OCI-LY3 (cell line): ENCODE measurements at regions not wholly inside any gene's neighbourhood (a gene's known extent, or its start where the extent isn't known, plus 50 kb on each side); places are given as distances from the start of the nearest gene placed in this dataset.

Source experiments
- H2AFZ ChIP-seq: fragments of 200-600, 300-600 bp; shearing (Covaris generic); 2 replicates; pipeline ENCODE4 v1.6.0; 2014; ENCODE audit warnings: antibody characterized with exemption, low read depth, low read length
- H3K27ac ChIP-seq: fragments of 200-600, 300-600 bp; sonication (generic); 2 replicates; pipeline ENCODE4 v1.5.1; 2014; ENCODE audit warnings: mild to moderate bottlenecking, low read length, moderate library complexity, mixed read lengths
- H3K27me3 ChIP-seq: fragments of 200-600, 300-600 bp; sonication (generic); 2 replicates; pipeline ENCODE4 v1.6.1; 2014; ENCODE audit warnings: low read depth, low read length, mixed read lengths
- H3K36me3 ChIP-seq: fragments of 200-600, 300-600 bp; sonication (generic); replicated peaks from 2 replicates; pipeline ENCODE3; 2014; ENCODE audit warnings: low read depth, low read length, mixed read lengths
- H3K4me1 ChIP-seq: fragments of 300-600, 200-600 bp; sonication (generic); 2 replicates; pipeline ENCODE4 v1.6.1; 2014; ENCODE audit warnings: low read length, mixed read lengths
- H3K4me2 ChIP-seq: fragments of 200-600, 300-600 bp; sonication (generic); 2 replicates; pipeline ENCODE4 v1.6.1; 2014; ENCODE audit warnings: low read length, mixed read lengths
- H3K4me3 ChIP-seq: fragments of 300-600, 200-600 bp; sonication (generic); 2 replicates; pipeline ENCODE4 v1.5.1; 2014; ENCODE audit warnings: antibody characterized with exemption, mild to moderate bottlenecking, low read length, moderate library complexity
- H3K79me2 ChIP-seq: fragments of 300-600, 200-600 bp; shearing (Covaris generic); 2 replicates; pipeline ENCODE4 v1.6.1; 2014; ENCODE audit warnings: mild to moderate bottlenecking, low read length, mixed read lengths
- H3K9ac ChIP-seq: fragments of 300-600, 200-600 bp; shearing (Covaris generic); 2 replicates; pipeline ENCODE4 v1.6.0; 2014; ENCODE audit warnings: mild to moderate bottlenecking, low read length, moderate library complexity
- H3K9me3 ChIP-seq: fragments of 200-600, 300-600 bp; shearing (Covaris generic); 2 replicates; pipeline ENCODE4 v1.6.1; 2014; ENCODE audit warnings: low read length, mixed read lengths; ENCODE audit not compliant: insufficient read depth
- H4K20me1 ChIP-seq: fragments of 200-600, 300-600 bp; sonication (generic); 2 replicates; pipeline ENCODE4 v1.6.1; 2016; ENCODE audit warnings: low read length, mixed read lengths; ENCODE audit not compliant: insufficient read depth
- EZH2phosphoT487 ChIP-seq: fragments of 200-600 bp; shearing (Covaris generic); IDR thresholded peaks from 2 replicates; pipeline ENCODE4 v1.6.1; 2018; ENCODE audit warnings: antibody characterized with exemption, mixed run types, low read depth
- TF ChIP-seq, protein P1 (sequence below): fragments of 200-600, 300-600 bp; sonication (generic); IDR thresholded peaks from 2 replicates; pipeline ENCODE4 v1.5.1; 2014; ENCODE audit warnings: antibody characterized with exemption, low read length, low read depth

DNA sequence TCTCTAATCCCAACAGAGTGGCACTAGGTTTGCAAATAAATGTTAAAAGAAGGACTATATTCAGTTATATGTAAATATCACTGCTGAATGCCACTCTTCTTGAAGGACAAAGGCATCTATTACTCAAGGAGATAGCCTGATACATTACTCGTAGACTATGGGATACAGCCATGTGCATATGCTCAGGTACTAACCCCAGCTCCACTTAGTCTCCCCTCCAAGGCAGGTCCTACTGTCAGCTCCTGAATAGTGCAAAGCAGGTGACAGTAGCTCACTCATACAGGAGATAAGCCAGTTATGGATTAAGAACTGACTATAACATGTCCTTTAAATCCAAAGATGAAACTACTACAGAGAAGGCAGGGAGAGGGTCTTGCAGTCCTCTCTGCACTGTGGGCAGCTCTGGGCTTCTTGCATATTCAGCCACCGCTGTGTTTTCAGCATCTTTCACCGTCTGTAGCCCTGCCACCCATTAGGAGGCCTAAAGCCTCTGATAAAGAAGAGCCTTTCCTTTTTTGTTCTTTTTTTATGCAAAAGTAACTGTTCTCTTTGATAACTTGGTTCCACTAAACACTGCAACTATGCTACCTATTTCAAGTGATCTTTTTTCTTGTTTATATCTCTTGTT lies 135.1 kb upstream of the EPB41L3 start:
- no peaks in the 10 kb centered on the region for H3K9me3 ChIP-seq
- H3K36me3 ChIP-seq, result no peaks in the 10 kb centered on the region
- no peaks in the 10 kb centered on the region for H3K4me1 ChIP-seq
- H2AFZ ChIP-seq, result no peak overlapping the region
- H3K4me3 ChIP-seq, result no peak overlapping the region
- no peak for TF ChIP-seq EZH2phosphoT487
- TF ChIP-seq, protein P1, sequence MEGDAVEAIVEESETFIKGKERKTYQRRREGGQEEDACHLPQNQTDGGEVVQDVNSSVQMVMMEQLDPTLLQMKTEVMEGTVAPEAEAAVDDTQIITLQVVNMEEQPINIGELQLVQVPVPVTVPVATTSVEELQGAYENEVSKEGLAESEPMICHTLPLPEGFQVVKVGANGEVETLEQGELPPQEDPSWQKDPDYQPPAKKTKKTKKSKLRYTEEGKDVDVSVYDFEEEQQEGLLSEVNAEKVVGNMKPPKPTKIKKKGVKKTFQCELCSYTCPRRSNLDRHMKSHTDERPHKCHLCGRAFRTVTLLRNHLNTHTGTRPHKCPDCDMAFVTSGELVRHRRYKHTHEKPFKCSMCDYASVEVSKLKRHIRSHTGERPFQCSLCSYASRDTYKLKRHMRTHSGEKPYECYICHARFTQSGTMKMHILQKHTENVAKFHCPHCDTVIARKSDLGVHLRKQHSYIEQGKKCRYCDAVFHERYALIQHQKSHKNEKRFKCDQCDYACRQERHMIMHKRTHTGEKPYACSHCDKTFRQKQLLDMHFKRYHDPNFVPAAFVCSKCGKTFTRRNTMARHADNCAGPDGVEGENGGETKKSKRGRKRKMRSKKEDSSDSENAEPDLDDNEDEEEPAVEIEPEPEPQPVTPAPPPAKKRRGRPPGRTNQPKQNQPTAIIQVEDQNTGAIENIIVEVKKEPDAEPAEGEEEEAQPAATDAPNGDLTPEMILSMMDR, result no peak
- H4K20me1 ChIP-seq, result no peaks in the 10 kb centered on the region
- H3K27ac ChIP-seq, result no peak overlapping the region
- no peak overlapping the region for H3K9ac ChIP-seq
- H3K4me2 ChIP-seq, result no peak overlapping the region
- no peaks in the 10 kb centered on the region for H3K27me3 ChIP-seq
- H3K79me2 ChIP-seq, result no peaks in the 10 kb centered on the region

DNA sequence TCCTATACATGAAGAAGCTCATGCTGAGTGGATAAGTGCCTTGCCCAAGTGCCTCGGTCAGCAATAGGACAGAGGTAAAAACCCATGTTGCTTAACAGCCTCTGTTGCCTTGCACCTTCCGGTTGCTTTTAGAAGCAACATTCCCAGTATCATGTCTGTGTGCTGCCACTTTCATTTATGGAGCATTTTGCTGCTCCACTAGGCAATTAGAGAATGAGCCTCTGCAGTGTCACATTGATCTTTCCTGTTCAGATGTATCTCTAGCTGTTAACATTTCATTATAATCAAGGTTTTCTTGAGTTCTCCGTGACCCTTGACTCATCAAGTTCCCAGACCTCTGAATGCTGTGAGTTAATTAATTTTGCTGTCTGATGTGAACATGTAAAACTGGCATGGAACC lies 134.5 kb upstream of the EPB41L3 start:
- Histone ChIP-seq H3K79me2 (no peaks in the 10 kb centered on the region), H3K4me3 (no peak overlapping the region), H4K20me1 (no peaks in the 10 kb centered on the region), H3K27ac (no peak overlapping the region), H3K9ac (no peak overlapping the region), H3K9me3 (no peaks in the 10 kb centered on the region), H2AFZ (no peak overlapping the region), H3K36me3 (no peaks in the 10 kb centered on the region), H3K27me3 (no peaks in the 10 kb centered on the region), H3K4me2 (no peak overlapping the region), H3K4me1 (no peaks in the 10 kb centered on the region)
- TF ChIP-seq EZH2phosphoT487, result no peak
- TF ChIP-seq, protein P1, result no peak

- Histone ChIP-seq H3K4me3 (no peak overlapping the region), H3K4me2 (no peak overlapping the region), H3K27me3 (no peaks in the 10 kb centered on the region), H2AFZ (no peak overlapping the region), H3K4me1 (no peaks in the 10 kb centered on the region), H4K20me1 (no peaks in the 10 kb centered on the region), H3K79me2 (no peaks in the 10 kb centered on the region), H3K9me3 (no peaks in the 10 kb centered on the region), H3K9ac (no peak overlapping the region), H3K27ac (no peak overlapping the region), H3K36me3 (no peaks in the 10 kb centered on the region)
- TF ChIP-seq, protein P1, result no peak
- no peak for TF ChIP-seq EZH2phosphoT487
These were observed 129.8 kb upstream of the EPB41L3 start for GRCh38 chr18:5673616-5674015.

- H3K4me1 ChIP-seq, result no peaks in the 10 kb centered on the region
- H4K20me1 ChIP-seq, result no peaks in the 10 kb centered on the region
- H3K27me3 ChIP-seq, result no peaks in the 10 kb centered on the region
- H2AFZ ChIP-seq, result no peak overlapping the region
- no peak overlapping the region for H3K27ac ChIP-seq
- no peak overlapping the region for H3K4me2 ChIP-seq
- no peaks in the 10 kb centered on the region for H3K9me3 ChIP-seq
- no peak overlapping the region for H3K4me3 ChIP-seq
- H3K9ac ChIP-seq, result no peak overlapping the region
- TF ChIP-seq EZH2phosphoT487, result no peak
- TF ChIP-seq, protein P1, result no peak
- no peaks in the 10 kb centered on the region for H3K79me2 ChIP-seq
- H3K36me3 ChIP-seq, result no peaks in the 10 kb centered on the region
These were observed 125.8 kb upstream of the EPB41L3 start for GRCh38 chr18:5669585-5669984.
